ENCODE measurements at regions not wholly inside any gene's neighbourhood (a gene's known extent, or its start where the extent isn't known, plus 50 kb on each side); places are given as distances from the start of the nearest gene placed in this dataset.
A peak's percentile ranks its signal among the peaks of the same experiment; 100 is the strongest.

- no peak for TF ChIP-seq POLR2A (IDR thresholded peaks at IDR 0.05; ENCODE audit: low read depth, low read length)
- FAIRE-seq (no peak), DNase-seq (ENCODE audit: insufficient read length, low spot score) (no peak)
Observed at GRCh38 chr3:194804796-194805195, 119.1 kb downstream of the FAM43A start.

- FAIRE-seq, result no peak
- no peak for TF ChIP-seq POLR2A (IDR thresholded peaks at IDR 0.05; ENCODE audit: low read depth, low read length)
Observed at GRCh38 chr3:194805546-194805945, 119.9 kb downstream of the FAM43A start.

GRCh38 chr3:194806991-194807630, 121.4 kb downstream of the FAM43A start:
- DNase-seq (ENCODE audit: insufficient read length, low spot score) (no peak), FAIRE-seq (no peak)
- TF ChIP-seq POLR2A (IDR thresholded peaks at IDR 0.05; ENCODE audit: low read depth, low read length), result no peak

More at GRCh38 chr3:194805546-194805945, 119.9 kb downstream of the FAM43A start:
- no peak for DNase-seq (ENCODE audit: insufficient read length, low spot score)

- FAIRE-seq (no peak), DNase-seq (ENCODE audit: insufficient read length, low spot score) (peak; percentile 57)
- TF ChIP-seq POLR2A (IDR thresholded peaks at IDR 0.05; ENCODE audit: low read depth, low read length), result no peak
Observed at GRCh38 chr3:194808640-194809097, 123.0 kb downstream of the FAM43A start.

- TF ChIP-seq POLR2A (IDR thresholded peaks at IDR 0.05; ENCODE audit: low read depth, low read length), result no peak
- DNase-seq (ENCODE audit: insufficient read length, low spot score), result no peak
- FAIRE-seq, result no peak
Observed at GRCh38 chr3:194809382-194809781, 123.7 kb downstream of the FAM43A start.

GRCh38 chr3:194810076-194810475, 124.4 kb downstream of the FAM43A start:
- DNase-seq (ENCODE audit: insufficient read length, low spot score) (no peak), FAIRE-seq (no peak)
- TF ChIP-seq POLR2A (IDR thresholded peaks at IDR 0.05; ENCODE audit: low read depth, low read length), result no peak

GRCh38 chr3:194811118-194811517, 125.4 kb downstream of the FAM43A start:
- TF ChIP-seq POLR2A (IDR thresholded peaks at IDR 0.05; ENCODE audit: low read depth, low read length), result no peak
- DNase-seq (ENCODE audit: insufficient read length, low spot score) (no peak), FAIRE-seq (no peak)

- DNase-seq (ENCODE audit: insufficient read length, low spot score) (no peak), FAIRE-seq (no peak)
- TF ChIP-seq POLR2A (IDR thresholded peaks at IDR 0.05; ENCODE audit: low read depth, low read length), result no peak
Observed at GRCh38 chr3:194812176-194812575, 126.5 kb downstream of the FAM43A start.

- DNase-seq (ENCODE audit: insufficient read length, low spot score), result no peak
- no peak for FAIRE-seq
- TF ChIP-seq POLR2A (IDR thresholded peaks at IDR 0.05; ENCODE audit: low read depth, low read length), result no peak
Observed at GRCh38 chr3:194814878-194815357, 129.2 kb downstream of the FAM43A start.

- FAIRE-seq, result no peak
- DNase-seq (ENCODE audit: insufficient read length, low spot score), result no peak
- TF ChIP-seq POLR2A (IDR thresholded peaks at IDR 0.05; ENCODE audit: low read depth, low read length), result no peak
Observed at GRCh38 chr3:194816748-194817591, 131.3 kb downstream of the FAM43A start.

- TF ChIP-seq POLR2A (IDR thresholded peaks at IDR 0.05; ENCODE audit: low read depth, low read length), result no peak
- FAIRE-seq (no peak), DNase-seq (ENCODE audit: insufficient read length, low spot score) (no peak)
Observed at GRCh38 chr3:194817592-194817930, 131.9 kb downstream of the FAM43A start.

GRCh38 chr3:194817936-194818335, 132.3 kb downstream of the FAM43A start:
- no peak for DNase-seq (ENCODE audit: insufficient read length, low spot score)
- no peak for TF ChIP-seq POLR2A (IDR thresholded peaks at IDR 0.05; ENCODE audit: low read depth, low read length)
- FAIRE-seq, result no peak

GRCh38 chr3:194824100-194824499, 138.4 kb downstream of the FAM43A start:
- no peak for TF ChIP-seq POLR2A (IDR thresholded peaks at IDR 0.05; ENCODE audit: low read depth, low read length)
- FAIRE-seq (no peak), DNase-seq (ENCODE audit: insufficient read length, low spot score) (no peak)

- DNase-seq (ENCODE audit: insufficient read length, low spot score), result peak; percentile 35
- no peak for TF ChIP-seq POLR2A (IDR thresholded peaks at IDR 0.05; ENCODE audit: low read depth, low read length)
- FAIRE-seq, result no peak
Observed at GRCh38 chr3:194824701-194825111, 139.0 kb downstream of the FAM43A start.

- TF ChIP-seq POLR2A (IDR thresholded peaks at IDR 0.05; ENCODE audit: low read depth, low read length), result no peak
- FAIRE-seq (no peak), DNase-seq (ENCODE audit: insufficient read length, low spot score) (no peak)
Observed at GRCh38 chr3:194826594-194826993, 140.9 kb downstream of the FAM43A start.
